ENCODE measurements at regions not wholly inside any gene's neighbourhood (a gene's known extent, or its start where the extent isn't known, plus 50 kb on each side); places are given as distances from the start of the nearest gene placed in this dataset.

DNA sequence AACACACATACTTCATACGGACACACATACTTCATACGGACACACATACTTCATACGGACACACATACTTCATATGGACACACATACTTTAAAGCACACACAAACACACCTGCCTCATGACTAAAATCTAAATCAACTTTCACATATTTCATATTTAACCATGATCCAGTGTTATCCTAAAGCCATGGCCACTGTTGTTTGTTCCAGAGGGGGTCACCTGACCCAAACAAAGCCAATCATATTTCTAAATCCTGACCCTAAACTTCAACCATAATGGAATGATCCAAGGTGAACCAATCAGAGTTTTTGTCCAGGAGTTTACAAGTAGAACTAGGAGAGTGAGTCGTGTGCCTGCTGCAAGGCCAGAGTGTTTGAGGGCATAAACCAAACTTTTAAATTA, 97.2 kb upstream of the KIT start:
- H3K4me1 ChIP-seq: peaks cover 0 to 8% (median 3%) of the 10 kb centered on the region in 4 donors
- no peak for ATAC-seq (ENCODE audit: low FRiP score in 2 of 2)
- H3K36me3 ChIP-seq: no peaks in the 10 kb centered on the region
- no peaks in the 10 kb centered on the region for H3K27me3 ChIP-seq
- H3K4me3 ChIP-seq: no peak overlapping the region
- DNase-seq: no peak
- 57 to 67% methylated on average over 4 of the region's 4 CpGs for WGBS, 2 donors
- no peaks in the 10 kb centered on the region for H3K9me3 ChIP-seq
- TF ChIP-seq POLR2A (IDR thresholded peaks at IDR 0.05) (no peak), CTCF (IDR thresholded peaks at IDR 0.05) (no peak), EP300 (IDR thresholded peaks at IDR 0.05) (no peak), POLR2AphosphoS5 (IDR thresholded peaks at IDR 0.05) (no peak)
- H3K27ac ChIP-seq: no peak overlapping the region

DNA sequence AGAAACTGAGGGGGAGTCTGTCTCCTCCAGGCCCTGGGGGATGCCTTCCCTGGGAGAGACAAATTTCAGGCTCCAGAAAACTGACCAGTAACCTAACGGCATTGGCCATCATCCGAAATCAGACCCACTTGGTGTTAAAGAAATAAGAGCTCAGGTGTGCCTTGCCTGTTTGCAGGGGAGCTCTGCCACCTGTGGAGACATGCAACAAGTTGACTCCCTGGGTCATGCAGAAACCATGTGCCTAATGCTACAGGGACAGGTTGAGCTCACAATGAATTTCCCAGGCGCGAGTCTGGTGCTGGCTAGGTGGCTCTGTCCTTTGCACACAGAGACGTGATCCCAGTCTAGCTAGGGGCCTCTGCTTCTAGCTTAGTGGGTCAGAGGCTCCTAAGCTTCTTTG, 95.8 kb upstream of the KIT start:
- no peaks in the 10 kb centered on the region for H3K36me3 ChIP-seq
- no peak overlapping the region for H3K27ac ChIP-seq
- 90 to 91% methylated on average over 5 of the region's 5 CpGs for WGBS, 2 donors
- no peak overlapping the region for H3K4me3 ChIP-seq
- no peak for TF ChIP-seq POLR2AphosphoS5 (IDR thresholded peaks at IDR 0.05)
- TF ChIP-seq CTCF (IDR thresholded peaks at IDR 0.05): no peak
- no peak for TF ChIP-seq POLR2A (IDR thresholded peaks at IDR 0.05)
- no peak for TF ChIP-seq EP300 (IDR thresholded peaks at IDR 0.05)
- no peaks in the 10 kb centered on the region for H3K9me3 ChIP-seq
- peaks cover 0 to 8% (median 3%) of the 10 kb centered on the region in 4 donors for H3K4me1 ChIP-seq
- DNase-seq: no peak
- ATAC-seq (ENCODE audit: low FRiP score in 2 of 2): no peak
- H3K27me3 ChIP-seq: no peaks in the 10 kb centered on the region

GRCh38 chr4:54566608-54567007, 91.1 kb upstream of the KIT start:
- H3K9me3 ChIP-seq: no peaks in the 10 kb centered on the region
- no peak overlapping the region for H3K4me3 ChIP-seq
- peaks cover 0 to 4% (median 0%) of the 10 kb centered on the region in 4 donors for H3K4me1 ChIP-seq
- H3K27me3 ChIP-seq: no peaks in the 10 kb centered on the region
- WGBS, 2 donors: 71 to 77% methylated on average over 5 of the region's 5 CpGs
- H3K27ac ChIP-seq: no peak overlapping the region
- TF ChIP-seq POLR2A (IDR thresholded peaks at IDR 0.05): no peak
- no peak for TF ChIP-seq CTCF (IDR thresholded peaks at IDR 0.05)
- no peak for TF ChIP-seq EP300 (IDR thresholded peaks at IDR 0.05)
- no peak for TF ChIP-seq POLR2AphosphoS5 (IDR thresholded peaks at IDR 0.05)
- no peak for ATAC-seq (ENCODE audit: low FRiP score in 2 of 2)
- DNase-seq: no peak
- H3K36me3 ChIP-seq: no peaks in the 10 kb centered on the region

DNA sequence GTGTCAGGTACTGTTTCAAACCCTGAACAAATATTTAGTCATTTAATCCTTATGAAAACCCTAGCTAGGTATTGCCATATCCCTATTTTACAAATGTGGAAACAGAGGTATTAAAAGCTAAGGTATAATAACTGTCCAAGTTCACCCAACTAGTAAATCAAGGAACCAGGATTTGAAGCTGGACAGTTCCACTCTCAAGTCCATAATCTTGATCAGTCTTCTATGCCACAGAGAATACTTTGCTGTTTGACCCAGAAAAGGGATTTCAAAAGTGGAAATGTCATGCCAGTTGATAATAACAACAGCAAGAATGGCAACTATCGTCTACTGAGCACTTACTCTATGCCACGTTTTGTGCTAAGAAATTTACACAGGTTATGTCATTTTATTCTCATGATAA, 90.4 kb upstream of the KIT start:
- TF ChIP-seq POLR2AphosphoS5 (IDR thresholded peaks at IDR 0.05) (no peak), POLR2A (IDR thresholded peaks at IDR 0.05) (no peak), CTCF (IDR thresholded peaks at IDR 0.05) (no peak), EP300 (IDR thresholded peaks at IDR 0.05) (no peak)
- Histone ChIP-seq H3K27ac (no peak overlapping the region), H3K27me3 (no peaks in the 10 kb centered on the region), H3K36me3 (no peaks in the 10 kb centered on the region), H3K4me3 (no peak overlapping the region), H3K9me3 (no peaks in the 10 kb centered on the region), H3K4me1 (peaks cover 0 to 4% (median 0%) of the 10 kb centered on the region in 4 donors)
- WGBS, 2 donors: 87 to 88% methylated on average over 2 of the region's 2 CpGs
- ATAC-seq (ENCODE audit: low FRiP score in 2 of 2) (no peak), DNase-seq (no peak)

GRCh38 chr4:54568184-54568583, 89.6 kb upstream of the KIT start:
- WGBS, 2 donors: 38 to 42% methylated on average over 3 of the region's 3 CpGs
- ATAC-seq (ENCODE audit: low FRiP score in 2 of 2) (peak in 1 of 2 donors; percentile 69), DNase-seq (no peak)
- no peaks in the 10 kb centered on the region for H3K36me3 ChIP-seq
- no peak overlapping the region for H3K4me3 ChIP-seq
- no peaks in the 10 kb centered on the region for H3K9me3 ChIP-seq
- no peaks in the 10 kb centered on the region for H3K27me3 ChIP-seq
- no peak for TF ChIP-seq CTCF (IDR thresholded peaks at IDR 0.05)
- TF ChIP-seq EP300 (IDR thresholded peaks at IDR 0.05): no peak
- TF ChIP-seq POLR2AphosphoS5 (IDR thresholded peaks at IDR 0.05): no peak
- TF ChIP-seq POLR2A (IDR thresholded peaks at IDR 0.05): no peak
- H3K4me1 ChIP-seq: peaks cover 0 to 4% (median 0%) of the 10 kb centered on the region in 4 donors
- H3K27ac ChIP-seq: no peak overlapping the region

Measured in upper lobe of left lung (tissue), 6 donors.